ENCODE measurements at regions not wholly inside any gene's neighbourhood (a gene's known extent, or its start where the extent isn't known, plus 50 kb on each side); places are given as distances from the start of the nearest gene placed in this dataset.

- TF ChIP-seq, protein P1, sequence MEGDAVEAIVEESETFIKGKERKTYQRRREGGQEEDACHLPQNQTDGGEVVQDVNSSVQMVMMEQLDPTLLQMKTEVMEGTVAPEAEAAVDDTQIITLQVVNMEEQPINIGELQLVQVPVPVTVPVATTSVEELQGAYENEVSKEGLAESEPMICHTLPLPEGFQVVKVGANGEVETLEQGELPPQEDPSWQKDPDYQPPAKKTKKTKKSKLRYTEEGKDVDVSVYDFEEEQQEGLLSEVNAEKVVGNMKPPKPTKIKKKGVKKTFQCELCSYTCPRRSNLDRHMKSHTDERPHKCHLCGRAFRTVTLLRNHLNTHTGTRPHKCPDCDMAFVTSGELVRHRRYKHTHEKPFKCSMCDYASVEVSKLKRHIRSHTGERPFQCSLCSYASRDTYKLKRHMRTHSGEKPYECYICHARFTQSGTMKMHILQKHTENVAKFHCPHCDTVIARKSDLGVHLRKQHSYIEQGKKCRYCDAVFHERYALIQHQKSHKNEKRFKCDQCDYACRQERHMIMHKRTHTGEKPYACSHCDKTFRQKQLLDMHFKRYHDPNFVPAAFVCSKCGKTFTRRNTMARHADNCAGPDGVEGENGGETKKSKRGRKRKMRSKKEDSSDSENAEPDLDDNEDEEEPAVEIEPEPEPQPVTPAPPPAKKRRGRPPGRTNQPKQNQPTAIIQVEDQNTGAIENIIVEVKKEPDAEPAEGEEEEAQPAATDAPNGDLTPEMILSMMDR (IDR thresholded peaks at IDR 0.05; ENCODE audit: insufficient read depth, low read length): no peak
- TF ChIP-seq POLR2AphosphoS5 (IDR thresholded peaks at IDR 0.05; ENCODE audit: low read depth): no peak
- TF ChIP-seq, protein P2, sequence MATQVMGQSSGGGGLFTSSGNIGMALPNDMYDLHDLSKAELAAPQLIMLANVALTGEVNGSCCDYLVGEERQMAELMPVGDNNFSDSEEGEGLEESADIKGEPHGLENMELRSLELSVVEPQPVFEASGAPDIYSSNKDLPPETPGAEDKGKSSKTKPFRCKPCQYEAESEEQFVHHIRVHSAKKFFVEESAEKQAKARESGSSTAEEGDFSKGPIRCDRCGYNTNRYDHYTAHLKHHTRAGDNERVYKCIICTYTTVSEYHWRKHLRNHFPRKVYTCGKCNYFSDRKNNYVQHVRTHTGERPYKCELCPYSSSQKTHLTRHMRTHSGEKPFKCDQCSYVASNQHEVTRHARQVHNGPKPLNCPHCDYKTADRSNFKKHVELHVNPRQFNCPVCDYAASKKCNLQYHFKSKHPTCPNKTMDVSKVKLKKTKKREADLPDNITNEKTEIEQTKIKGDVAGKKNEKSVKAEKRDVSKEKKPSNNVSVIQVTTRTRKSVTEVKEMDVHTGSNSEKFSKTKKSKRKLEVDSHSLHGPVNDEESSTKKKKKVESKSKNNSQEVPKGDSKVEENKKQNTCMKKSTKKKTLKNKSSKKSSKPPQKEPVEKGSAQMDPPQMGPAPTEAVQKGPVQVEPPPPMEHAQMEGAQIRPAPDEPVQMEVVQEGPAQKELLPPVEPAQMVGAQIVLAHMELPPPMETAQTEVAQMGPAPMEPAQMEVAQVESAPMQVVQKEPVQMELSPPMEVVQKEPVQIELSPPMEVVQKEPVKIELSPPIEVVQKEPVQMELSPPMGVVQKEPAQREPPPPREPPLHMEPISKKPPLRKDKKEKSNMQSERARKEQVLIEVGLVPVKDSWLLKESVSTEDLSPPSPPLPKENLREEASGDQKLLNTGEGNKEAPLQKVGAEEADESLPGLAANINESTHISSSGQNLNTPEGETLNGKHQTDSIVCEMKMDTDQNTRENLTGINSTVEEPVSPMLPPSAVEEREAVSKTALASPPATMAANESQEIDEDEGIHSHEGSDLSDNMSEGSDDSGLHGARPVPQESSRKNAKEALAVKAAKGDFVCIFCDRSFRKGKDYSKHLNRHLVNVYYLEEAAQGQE (IDR thresholded peaks at IDR 0.05; ENCODE audit: insufficient replicate concordance, low read depth): no peak
These were observed 230.2 kb upstream of the AKR1E2 start for GRCh38 chr10:4595719-4596319.
